Uterus (tissue), 3 donors: ENCODE measurements at regions not wholly inside any gene's neighbourhood (a gene's known extent, or its start where the extent isn't known, plus 50 kb on each side); places are given as distances from the start of the nearest gene placed in this dataset.
A peak's percentile ranks its signal among the peaks of the same experiment; 100 is the strongest.

Source experiments
- DNase-seq, 2 donors: peaks; one replicate each; pipeline ENCODE4 v3.0.0-alpha.2; 2019 to 2020
- H3K27ac ChIP-seq, 2 donors: fragments of 200-600 bp; sonication (generic); 1 replicate in 1 of 2; 2 replicates in 1 of 2; pipeline ENCODE4 v1.5.1; 2016 to 2018
- H3K27me3 ChIP-seq, 2 donors: fragments of 200-600 bp; sonication (generic); one replicate each; pipeline ENCODE4 v1.5.1; 2018 to 2019; ENCODE audit warnings: control low read depth in 1 of 2
- H3K36me3 ChIP-seq, 2 donors: fragments of 200-600 bp; sonication (generic); one replicate each; pipeline ENCODE4 v1.5.1; 2019; ENCODE audit warnings: control low read depth in 1 of 2
- H3K4me1 ChIP-seq, 2 donors: fragments of 200-600 bp; sonication (generic); one replicate each; pipeline ENCODE4 v1.5.1; 2018 to 2019; ENCODE audit warnings: control low read depth in 1 of 2
- H3K4me3 ChIP-seq, 2 donors: fragments of 200-600 bp; sonication (generic); 1 replicate in 1 of 2; 2 replicates in 1 of 2; pipeline ENCODE4 v1.5.1; 2018 to 2019; ENCODE audit warnings: mild to moderate bottlenecking in 1 of 2
- H3K9me3 ChIP-seq, 2 donors: fragments of 200-600 bp; sonication (generic); one replicate each; pipeline ENCODE4 v1.5.1; 2019; ENCODE audit warnings: control low read depth in 1 of 2
- POLR2A ChIP-seq, 2 donors: fragments of 450-650 bp; IDR thresholded peaks; one replicate each; pipeline ENCODE4 v1.6.1; 2016; ENCODE audit warnings: antibody characterized with exemption in 2 of 2, mild to moderate bottlenecking in 1 of 2, moderate library complexity in 1 of 2
- intact Hi-C: fragments of 100-400 bp; cut with DNase I; formaldehyde crosslinking; loops from one replicate; pipeline ENCODE4 v1.15.1; 2023; ENCODE audit warnings: low total_unique reads
- TF ChIP-seq, protein P1 (sequence below), 4 experiments: fragments of 200-600 bp in 2 of 4; fragments of 450-650 bp in 2 of 4; sonication (generic) in 2 of 4; IDR thresholded peaks; one replicate each; pipeline ENCODE4 v1.5.1; 2016 to 2019; ENCODE audit warnings: antibody characterized with exemption in 4 of 4, mild to moderate bottlenecking in 2 of 4, moderate library complexity in 1 of 4
- donor health status: DM: yes; HTN: yes; CAD: no.

- no peaks in the 10 kb centered on the region for H3K4me1 ChIP-seq
- no peaks in the 10 kb centered on the region for H3K9me3 ChIP-seq
- no peaks in the 10 kb centered on the region for H3K36me3 ChIP-seq
- intact Hi-C loops, result no loop called here
- TF ChIP-seq POLR2A (IDR thresholded peaks at IDR 0.05), result no peak
- TF ChIP-seq, protein P1, sequence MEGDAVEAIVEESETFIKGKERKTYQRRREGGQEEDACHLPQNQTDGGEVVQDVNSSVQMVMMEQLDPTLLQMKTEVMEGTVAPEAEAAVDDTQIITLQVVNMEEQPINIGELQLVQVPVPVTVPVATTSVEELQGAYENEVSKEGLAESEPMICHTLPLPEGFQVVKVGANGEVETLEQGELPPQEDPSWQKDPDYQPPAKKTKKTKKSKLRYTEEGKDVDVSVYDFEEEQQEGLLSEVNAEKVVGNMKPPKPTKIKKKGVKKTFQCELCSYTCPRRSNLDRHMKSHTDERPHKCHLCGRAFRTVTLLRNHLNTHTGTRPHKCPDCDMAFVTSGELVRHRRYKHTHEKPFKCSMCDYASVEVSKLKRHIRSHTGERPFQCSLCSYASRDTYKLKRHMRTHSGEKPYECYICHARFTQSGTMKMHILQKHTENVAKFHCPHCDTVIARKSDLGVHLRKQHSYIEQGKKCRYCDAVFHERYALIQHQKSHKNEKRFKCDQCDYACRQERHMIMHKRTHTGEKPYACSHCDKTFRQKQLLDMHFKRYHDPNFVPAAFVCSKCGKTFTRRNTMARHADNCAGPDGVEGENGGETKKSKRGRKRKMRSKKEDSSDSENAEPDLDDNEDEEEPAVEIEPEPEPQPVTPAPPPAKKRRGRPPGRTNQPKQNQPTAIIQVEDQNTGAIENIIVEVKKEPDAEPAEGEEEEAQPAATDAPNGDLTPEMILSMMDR (IDR thresholded peaks at IDR 0.05), result no peak
- H3K4me3 ChIP-seq, result no peak overlapping the region
- H3K27ac ChIP-seq, result peak overlapping the region; percentile 35 to 57
- DNase-seq, result peak in 1 of 2 donors; percentile 24
- no peaks in the 10 kb centered on the region for H3K27me3 ChIP-seq
These were observed 379.9 kb upstream of the PDE3A start for GRCh38 chr12:19988459-19988873.

GRCh38 chr12:19988948-19989347 is 379.4 kb upstream of the PDE3A start:
- Histone ChIP-seq H3K4me1 (no peaks in the 10 kb centered on the region), H3K27ac (peak overlapping the region; percentile 35 to 57), H3K36me3 (no peaks in the 10 kb centered on the region), H3K4me3 (no peak overlapping the region), H3K27me3 (no peaks in the 10 kb centered on the region), H3K9me3 (no peaks in the 10 kb centered on the region)
- intact Hi-C loops, result no loop called here
- no peak for DNase-seq
- TF ChIP-seq, protein P1 (IDR thresholded peaks at IDR 0.05), result no peak
- TF ChIP-seq POLR2A (IDR thresholded peaks at IDR 0.05), result no peak

- DNase-seq, result no peak
- Histone ChIP-seq H3K9me3 (no peaks in the 10 kb centered on the region), H3K27me3 (no peaks in the 10 kb centered on the region), H3K4me3 (no peak overlapping the region), H3K4me1 (no peaks in the 10 kb centered on the region), H3K27ac (no peak overlapping the region), H3K36me3 (no peaks in the 10 kb centered on the region)
- TF ChIP-seq POLR2A (IDR thresholded peaks at IDR 0.05), result no peak
- TF ChIP-seq, protein P1 (IDR thresholded peaks at IDR 0.05), result no peak
- intact Hi-C loops, result no loop called here
These were observed 377.2 kb upstream of the PDE3A start for GRCh38 chr12:19991146-19991545.

- no peaks in the 10 kb centered on the region for H3K9me3 ChIP-seq
- H3K27me3 ChIP-seq, result no peaks in the 10 kb centered on the region
- intact Hi-C loops, result no loop called here
- no peak for TF ChIP-seq POLR2A (IDR thresholded peaks at IDR 0.05)
- TF ChIP-seq, protein P1 (IDR thresholded peaks at IDR 0.05), result no peak
- no peaks in the 10 kb centered on the region for H3K36me3 ChIP-seq
- DNase-seq, result no peak
- H3K4me3 ChIP-seq, result no peak overlapping the region
- H3K27ac ChIP-seq, result no peak overlapping the region
- no peaks in the 10 kb centered on the region for H3K4me1 ChIP-seq
These were observed 376.0 kb upstream of the PDE3A start for GRCh38 chr12:19992311-19992710.

DNA sequence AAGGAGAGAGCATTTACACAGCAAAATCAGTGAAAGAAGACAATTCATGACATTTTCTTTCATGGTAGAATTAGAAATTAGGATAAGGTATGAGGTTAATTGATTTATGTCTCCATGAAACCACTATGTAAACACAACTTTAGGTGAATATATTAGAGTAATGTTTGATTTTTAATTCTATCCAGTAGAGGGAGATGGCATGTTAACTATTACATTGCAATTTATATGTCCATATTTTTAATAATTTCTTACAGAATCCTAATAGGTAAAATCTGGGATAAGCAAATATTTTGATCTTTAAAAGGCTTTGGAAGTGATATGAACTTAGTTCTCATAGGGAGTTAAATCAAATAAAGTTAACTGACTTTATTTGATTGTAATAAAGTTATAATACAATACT is 373.4 kb upstream of the PDE3A start:
- intact Hi-C loops, result no loop called here
- Histone ChIP-seq H3K4me3 (no peak overlapping the region), H3K4me1 (no peaks in the 10 kb centered on the region), H3K36me3 (no peaks in the 10 kb centered on the region), H3K27me3 (no peaks in the 10 kb centered on the region), H3K9me3 (no peaks in the 10 kb centered on the region), H3K27ac (no peak overlapping the region)
- no peak for DNase-seq
- TF ChIP-seq, protein P1 (IDR thresholded peaks at IDR 0.05), result peak in 1 of 4 experiments; percentile 15
- no peak for TF ChIP-seq POLR2A (IDR thresholded peaks at IDR 0.05)
